GM18951 (cell line): ENCODE measurements at regions not wholly inside any gene's neighbourhood (a gene's known extent, or its start where the extent isn't known, plus 50 kb on each side); places are given as distances from the start of the nearest gene placed in this dataset.

Experiments
- POLR2A ChIP-seq: IDR thresholded peaks from 4 replicates; pipeline ENCODE4 v1.6.1; 2011; ENCODE audit warnings: mild to moderate bottlenecking; ENCODE audit not compliant: insufficient read length, insufficient read depth; ENCODE audit errors: extremely low read depth
- in situ Hi-C: fragments of 300-500 bp; cut with MboI; formaldehyde crosslinking; loops from one replicate; pipeline ENCODE4 v1.12.0; 2022; ENCODE audit warnings: low sequenced_read_pairs, mixed read lengths, inconsistent platforms; ENCODE audit not compliant: unreplicated experiment

DNA sequence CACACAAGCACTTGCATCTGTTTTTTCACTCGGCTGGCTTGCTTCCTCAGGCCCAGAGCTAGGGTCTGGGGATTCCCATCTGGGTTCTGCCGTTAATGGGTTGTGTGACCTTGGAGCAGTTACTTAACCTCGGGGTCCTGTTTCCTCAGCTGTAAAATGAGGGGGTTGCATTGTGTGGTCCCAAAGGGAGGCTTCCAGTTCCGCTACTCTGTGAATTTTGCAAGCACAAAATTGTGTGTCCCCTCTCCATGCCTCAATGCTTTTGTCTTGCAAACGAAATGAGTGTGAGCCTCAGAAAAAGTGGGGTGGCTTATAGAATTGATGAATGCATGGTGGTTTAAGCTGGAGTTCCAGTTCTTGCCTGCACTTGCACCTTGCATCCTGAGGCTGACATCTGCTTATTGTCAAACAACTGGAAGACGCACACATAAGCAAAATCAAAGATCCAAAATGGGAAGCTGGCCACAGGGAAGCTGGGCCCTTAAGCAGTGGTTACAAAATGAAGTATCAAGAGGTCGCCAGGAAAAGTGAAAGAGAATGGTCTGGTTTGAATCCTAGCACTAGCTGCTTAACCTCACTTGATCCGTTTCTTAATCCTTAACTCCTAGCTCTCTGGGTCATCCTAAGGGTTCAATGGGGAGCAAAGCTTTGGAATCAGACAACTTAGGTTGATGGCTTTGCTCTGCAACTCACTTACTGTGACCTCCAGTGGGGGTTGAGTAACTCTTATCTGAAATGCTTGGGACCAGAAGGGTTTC lies 490.6 kb downstream of the DHX35 start:
- in situ Hi-C loops, result no loop called here
- no peak for TF ChIP-seq POLR2A

DNA sequence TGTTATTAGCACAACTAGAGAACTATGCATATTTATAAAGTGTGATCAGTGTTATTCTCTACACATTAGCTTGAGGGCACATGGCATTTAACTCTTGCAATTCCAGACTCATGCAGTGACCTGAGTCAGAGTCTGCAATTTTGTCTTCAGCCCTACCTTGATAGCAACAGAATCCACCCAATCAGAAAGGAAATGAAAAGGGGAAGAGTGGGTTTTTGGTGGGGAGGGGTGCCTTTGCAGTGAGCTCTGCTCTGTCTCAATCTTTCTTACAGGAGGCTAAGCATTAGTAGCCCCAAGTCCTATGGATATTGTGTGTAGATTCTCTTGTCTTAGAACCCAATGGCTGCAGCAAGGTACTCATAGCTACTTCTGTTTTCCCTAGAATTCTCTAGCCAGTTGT lies 489.2 kb downstream of the DHX35 start:
- in situ Hi-C loops, result no loop called here
- no peak for TF ChIP-seq POLR2A

DNA sequence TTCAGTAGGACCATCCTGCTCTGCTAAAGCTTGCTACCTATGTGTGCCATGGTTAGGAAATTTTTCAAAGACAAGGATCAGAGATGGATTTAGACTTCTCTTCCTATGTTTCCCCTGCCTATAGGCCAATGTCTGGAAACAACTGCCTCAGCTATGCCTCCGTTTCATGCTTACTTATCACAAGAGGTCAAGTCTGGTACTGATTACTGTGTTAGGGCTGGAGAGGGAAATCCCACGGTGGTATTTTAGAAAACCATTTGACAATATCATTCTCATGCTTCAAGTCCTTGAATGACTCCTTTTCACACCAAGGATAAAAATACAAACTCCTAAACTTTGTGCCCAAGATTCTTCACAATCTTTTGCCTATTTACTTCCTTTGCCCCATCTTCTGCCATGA lies 484.3 kb downstream of the DHX35 start:
- in situ Hi-C loops, result no loop called here
- TF ChIP-seq POLR2A, result no peak

DNA sequence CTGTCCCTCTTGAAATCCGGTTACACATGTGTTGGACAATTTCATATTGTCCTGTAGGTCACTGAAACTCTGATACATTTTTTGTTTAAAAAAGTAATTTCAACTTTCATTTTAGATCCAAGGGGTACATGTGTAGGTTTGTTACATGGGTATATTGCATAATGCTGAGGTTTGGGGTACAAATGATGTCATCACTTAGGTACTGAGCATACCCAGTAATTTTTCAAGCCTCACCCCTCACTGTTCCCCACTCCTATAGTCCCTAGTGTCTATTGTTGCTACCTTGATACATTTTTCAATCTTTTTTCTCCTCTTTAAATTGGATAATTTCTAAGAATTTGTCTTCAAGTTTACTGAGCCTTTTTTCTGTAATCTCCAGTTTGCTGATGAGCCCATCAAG lies 483.0 kb downstream of the DHX35 start:
- in situ Hi-C loops, result no loop called here
- no peak for TF ChIP-seq POLR2A

DNA sequence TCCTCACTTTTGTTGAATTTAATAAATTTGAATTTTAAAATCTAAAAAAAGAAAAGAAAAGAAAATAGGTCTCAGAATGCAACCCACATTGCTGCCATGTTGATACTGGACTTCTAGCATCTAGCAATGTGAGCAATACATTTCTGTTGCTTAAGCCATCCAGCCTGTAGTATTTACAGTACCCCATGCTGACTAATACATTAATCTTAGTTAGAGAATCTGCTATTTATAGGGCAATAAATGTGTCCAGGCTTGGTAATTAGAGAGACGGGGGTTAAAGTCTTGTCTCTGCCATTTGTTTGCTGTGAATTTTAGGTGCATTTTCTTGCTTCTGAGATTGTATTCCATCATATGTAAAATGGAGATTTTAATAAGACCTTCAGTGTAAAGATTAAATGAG lies 471.3 kb downstream of the DHX35 start:
- in situ Hi-C loops, result no loop called here
- TF ChIP-seq POLR2A, result no peak

DNA sequence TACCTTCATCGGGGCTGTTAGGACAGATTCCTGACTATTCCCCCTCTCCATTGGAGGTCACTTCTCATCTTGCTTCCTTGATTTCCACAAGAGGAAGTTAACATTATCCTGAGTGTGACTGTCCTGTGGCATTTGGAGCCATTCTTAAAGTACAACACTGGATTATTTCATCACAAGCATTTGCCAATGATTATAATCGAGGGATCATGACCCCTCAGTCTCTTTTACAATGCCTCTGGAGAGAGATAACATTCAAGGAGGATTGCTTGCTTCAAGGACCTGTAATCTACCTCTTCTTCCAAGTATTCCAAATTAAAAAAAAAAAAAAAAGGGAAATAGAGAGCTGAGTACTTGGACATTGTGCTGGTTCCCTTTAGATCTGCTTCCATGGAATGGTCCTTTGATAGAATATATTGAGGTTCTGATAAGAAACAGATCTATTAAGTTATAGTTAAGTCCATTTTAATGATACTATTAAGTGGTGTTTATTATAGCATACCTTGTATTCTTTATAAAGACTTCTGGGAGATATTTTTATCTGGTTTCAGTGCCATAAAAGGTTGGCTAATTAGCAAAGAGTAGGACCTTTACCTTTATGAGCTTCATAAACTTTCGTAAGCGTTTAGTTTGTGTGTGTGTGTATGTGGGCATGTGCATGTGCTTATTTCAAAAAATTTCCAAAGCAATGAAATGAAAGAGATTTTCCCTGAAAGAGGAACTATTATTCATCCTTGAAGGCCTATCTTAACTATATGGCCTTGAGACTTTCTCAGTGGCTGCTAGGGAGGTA lies 469.1 kb downstream of the DHX35 start:
- in situ Hi-C loops, result no loop called here
- TF ChIP-seq POLR2A, result no peak

DNA sequence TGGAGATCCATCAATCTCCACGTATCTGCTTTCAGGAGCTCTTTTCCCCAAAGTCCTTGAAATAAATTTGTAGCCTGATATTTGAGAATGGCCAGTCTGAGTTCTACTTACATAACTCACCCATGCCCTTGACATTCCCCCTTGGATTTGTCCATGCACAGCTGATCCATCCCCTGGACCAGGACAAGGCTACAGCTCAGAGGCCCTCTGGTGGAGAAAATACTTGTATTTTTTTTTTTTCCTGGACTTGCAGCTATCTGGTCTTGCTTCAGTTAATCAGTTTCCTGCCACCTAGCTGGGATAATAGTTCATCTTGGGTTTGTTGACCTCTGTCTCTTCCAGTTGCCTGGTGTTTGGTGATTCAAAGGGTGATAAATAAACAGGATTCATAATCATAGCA lies 467.6 kb downstream of the DHX35 start:
- in situ Hi-C loops, result no loop called here
- no peak for TF ChIP-seq POLR2A

DNA sequence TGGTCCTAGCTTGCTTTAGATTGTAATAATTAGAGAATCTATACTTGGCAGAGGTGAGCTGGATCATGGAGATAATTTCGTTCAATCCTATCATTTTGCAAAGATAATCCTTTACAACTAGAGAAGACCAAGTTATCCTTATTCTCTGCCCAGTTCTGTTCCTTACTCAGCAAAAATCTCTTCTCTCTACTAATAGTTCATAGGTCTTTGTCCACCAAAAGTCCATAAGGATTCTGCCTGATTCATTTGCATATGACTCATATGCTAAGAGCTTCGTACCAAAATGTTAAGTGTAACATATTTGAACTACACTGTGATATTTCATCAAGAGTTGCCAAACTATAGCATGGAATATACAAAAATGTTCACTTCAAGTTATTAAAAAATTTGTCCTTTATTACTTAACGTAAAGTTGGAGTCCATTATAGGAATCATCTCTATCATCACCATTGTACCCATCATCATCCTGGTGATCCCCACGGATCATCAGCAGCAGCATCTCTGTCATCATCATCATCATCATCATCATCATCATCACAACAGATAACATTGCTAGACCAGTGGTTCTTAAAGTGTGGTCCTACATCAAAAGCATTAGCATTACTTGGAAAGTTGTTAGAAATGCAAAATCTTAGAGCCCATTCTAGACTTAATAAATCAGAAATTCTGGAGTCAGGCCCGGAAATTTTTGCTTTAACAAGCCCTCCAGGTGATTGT lies 463.0 kb downstream of the DHX35 start:
- TF ChIP-seq POLR2A, result no peak
- in situ Hi-C loops, result no loop called here

DNA sequence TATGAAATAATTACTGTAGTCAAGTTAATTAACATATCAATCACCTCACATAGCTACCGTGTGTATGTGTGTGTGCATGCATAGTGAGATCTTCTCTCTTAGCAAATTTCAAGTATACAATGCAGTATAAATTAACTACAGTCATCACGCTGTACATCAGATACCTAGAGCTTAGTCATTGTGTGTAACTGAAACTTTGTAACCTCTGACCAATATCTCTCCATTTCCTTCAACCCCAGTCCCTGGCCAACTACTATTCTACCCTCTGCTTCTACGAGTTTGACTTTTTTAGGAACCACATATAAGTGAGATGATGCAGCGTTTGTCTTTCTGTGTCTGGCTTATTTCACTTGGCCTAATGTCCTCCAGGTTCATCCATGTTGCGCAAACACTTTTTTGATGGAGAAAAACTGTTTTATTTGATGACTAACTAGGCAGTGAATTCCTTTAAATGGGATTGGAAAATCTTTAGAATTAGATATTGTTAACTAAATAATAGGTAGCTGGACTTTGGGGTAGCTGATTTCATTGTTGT lies 459.5 kb downstream of the DHX35 start:
- no peak for TF ChIP-seq POLR2A
- in situ Hi-C loops, result no loop called here

DNA sequence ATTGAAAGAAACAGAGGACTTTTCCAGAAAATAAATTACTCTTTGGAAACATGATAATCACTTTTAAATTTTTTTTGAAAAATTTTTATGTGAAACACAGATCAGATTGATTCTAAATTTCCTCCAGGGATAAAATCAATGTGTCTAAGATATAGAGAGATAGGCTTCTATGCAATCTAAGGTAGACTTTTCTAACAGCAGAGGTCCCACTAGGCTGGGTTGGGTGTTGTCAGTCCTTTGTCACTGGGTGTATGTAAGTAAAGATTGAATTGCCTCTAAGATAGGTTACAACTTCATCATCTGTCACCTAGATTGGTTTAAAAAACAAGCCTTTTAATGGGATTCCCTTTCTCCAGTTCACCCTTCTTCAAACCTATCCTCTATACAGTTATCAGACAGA lies 449.9 kb downstream of the DHX35 start:
- no peak for TF ChIP-seq POLR2A
- in situ Hi-C loops, result no loop called here

DNA sequence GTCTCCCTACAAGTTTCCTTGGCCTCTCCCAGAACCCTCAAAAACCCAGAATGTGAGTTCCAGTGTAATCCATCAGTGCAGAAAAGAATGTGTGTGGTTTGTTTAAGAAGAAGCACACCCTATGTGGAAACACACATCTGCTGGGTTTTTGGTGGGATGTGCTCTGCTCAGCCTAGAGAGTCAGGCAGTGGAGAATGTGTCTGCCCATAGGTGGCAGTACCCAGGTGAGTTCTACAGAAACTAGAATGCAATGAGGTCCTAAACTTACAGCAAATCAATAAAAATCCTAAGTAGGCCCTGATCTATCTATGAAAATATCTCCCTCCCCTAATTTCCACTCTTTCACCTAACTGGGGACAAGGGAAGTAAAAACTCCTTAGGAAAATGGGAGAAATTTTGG lies 437.3 kb downstream of the DHX35 start:
- in situ Hi-C loops, result no loop called here
- no peak for TF ChIP-seq POLR2A

DNA sequence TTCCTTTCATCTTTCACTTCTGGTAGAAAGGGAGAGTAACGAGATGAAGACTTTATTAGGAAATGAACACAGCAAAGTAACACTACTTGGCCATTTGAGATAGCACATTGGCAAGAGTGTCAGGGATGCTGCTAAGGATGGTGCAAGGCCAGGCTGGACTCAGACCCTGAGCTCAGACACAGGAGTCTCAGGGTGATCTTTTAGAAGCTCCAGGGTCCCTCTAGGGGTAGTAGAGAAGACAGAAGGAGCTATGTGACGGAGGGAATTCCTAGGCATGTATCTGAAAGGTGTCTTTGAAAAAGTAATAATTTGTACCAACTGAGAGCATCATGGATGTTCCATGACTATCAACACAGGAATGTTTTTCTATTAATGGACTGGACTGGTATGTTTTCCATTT lies 436.5 kb downstream of the DHX35 start:
- in situ Hi-C loops, result no loop called here
- no peak for TF ChIP-seq POLR2A

DNA sequence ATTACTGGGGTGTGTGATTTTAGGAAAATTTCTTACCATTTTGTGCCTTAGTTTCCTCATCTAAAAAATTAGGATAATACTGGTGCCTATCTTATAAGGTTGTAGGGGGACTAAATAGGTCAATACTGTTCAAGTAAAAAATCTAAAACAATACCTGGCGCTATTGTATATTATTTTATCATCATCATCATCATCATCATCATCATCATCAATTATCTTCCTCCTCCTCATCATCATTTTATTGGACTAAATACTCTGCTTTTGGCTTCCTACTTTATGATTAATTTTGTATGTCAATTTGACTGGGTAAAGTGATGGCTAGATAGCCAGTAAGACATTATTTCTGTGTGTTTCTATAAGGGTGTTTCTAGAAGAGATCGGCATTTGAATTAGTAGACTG lies 435.5 kb downstream of the DHX35 start:
- in situ Hi-C loops, result no loop called here

More for the DNA sequence above, 435.5 kb downstream of the DHX35 start:
- no peak for TF ChIP-seq POLR2A
